HCT116 (cell line): ENCODE measurements at regions not wholly inside any gene's neighbourhood (a gene's known extent, or its start where the extent isn't known, plus 50 kb on each side); places are given as distances from the start of the nearest gene placed in this dataset.

Source experiments
- ATAC-seq: fragments of 200-7000 bp; cut with Tn5 transposase; 2 replicates; pipeline ENCODE4 v1.9.1; 2020; ENCODE audit warnings: mild to moderate bottlenecking, moderate library complexity
- BruUV-seq: library from RNA; stranded (reverse); fragments of 400-500 nt; replicated peaks from 2 replicates; lab custom pipeline; 2021; lab: Mats Ljungman, UMichigan
- CTCF ChIA-PET: fragments of 300-600 bp; sonication (Branson Sonifier 250); formaldehyde crosslinking; loops from one replicate; lab custom pipeline; 2021; ENCODE audit warnings: antibody characterized with exemption; lab: Charles Lee
- POLR2A ChIA-PET: fragments of 300-600, 350-600 bp; sonication (Branson Sonifier 250); formaldehyde crosslinking; loops from one replicate; lab custom pipeline; 2021; ENCODE audit warnings: antibody characterized with exemption; lab: Charles Lee
- RAD21 ChIA-PET, 2 experiments: fragments of 300-600 bp; sonication (Branson Sonifier 250); formaldehyde crosslinking; loops; one replicate each; lab custom pipeline; 2023; ENCODE audit warnings: low total read pairs in 2 of 2; ENCODE audit not compliant: uncharacterized antibody in 2 of 2, unreplicated experiment in 2 of 2, low non-redundant PET in 1 of 2; lab: Charles Lee
- DNase-seq: peaks from one replicate; pipeline ENCODE4 v3.0.0-alpha.2; 2010; ENCODE audit warnings: low read depth, low spot score
- H2AFZ ChIP-seq: fragments of 200-600 bp; shearing (Covaris generic), sonication (generic); 2 replicates; pipeline ENCODE4 v1.6.1; 2017; ENCODE audit warnings: low read depth, mixed run types, mixed read lengths, antibody characterized with exemption, low read length; ENCODE audit not compliant: poor library complexity, severe bottlenecking
- H3K27ac ChIP-seq: 2 replicates; pipeline ENCODE4 v1.5.1; 2012; ENCODE audit warnings: low read depth, low read length
- H3K27me3 ChIP-seq: fragments of 200-600 bp; sonication (generic); 2 replicates; pipeline ENCODE4 v1.6.1; 2016; ENCODE audit warnings: mixed run types, low read length, mixed read lengths; ENCODE audit not compliant: insufficient read depth
- H3K36me3 ChIP-seq, 2 experiments: fragments of 200-500 bp in 1 of 2; fragments of 200-600 bp in 1 of 2; sonication (Bioruptor generic) in 1 of 2; sonication (generic) in 1 of 2; 2 replicates each; pipeline versions ENCODE4 v1.5.1 to v1.6.1; 2014 to 2016; ENCODE audit warnings: low read length in 2 of 2, inconsistent platforms in 1 of 2, mixed read lengths in 1 of 2, mixed run types in 1 of 2; ENCODE audit not compliant: insufficient read depth in 2 of 2, control insufficient read depth in 1 of 2
- H3K4me1 ChIP-seq, 2 experiments: fragments of 200-600 bp in 1 of 2; sonication (generic) in 1 of 2; 2 replicates each; pipeline versions ENCODE4 v1.5.1 to v1.6.1; 2012 to 2017; ENCODE audit warnings: low read length in 2 of 2, inconsistent platforms in 1 of 2, mild to moderate bottlenecking in 1 of 2, mixed read lengths in 1 of 2, mixed run types in 1 of 2, moderate library complexity in 1 of 2; ENCODE audit not compliant: insufficient read depth in 2 of 2, control insufficient read depth in 1 of 2
- H3K4me2 ChIP-seq: fragments of 200-600 bp; sonication (generic); 2 replicates; pipeline ENCODE4 v1.6.1; 2017; ENCODE audit warnings: mixed run types, low read length, mixed read lengths
- H3K4me3 ChIP-seq, 2 experiments: fragments of 200-600 bp in 1 of 2; sonication (generic) in 1 of 2; replicated peaks in 1 of 2; 2 replicates each; pipeline ENCODE4 v1.5.1; 2011 to 2016; ENCODE audit warnings: low read length in 2 of 2, control low read depth in 1 of 2, low read depth in 1 of 2, mild to moderate bottlenecking in 1 of 2, mixed read lengths in 1 of 2, mixed run types in 1 of 2
- H3K79me2 ChIP-seq: fragments of 200-600 bp; sonication (generic); 2 replicates; pipeline ENCODE4 v1.6.1; 2017; ENCODE audit warnings: mild to moderate bottlenecking, mixed run types, low read length, moderate library complexity, mixed read lengths; ENCODE audit not compliant: insufficient read depth
- H3K9ac ChIP-seq: fragments of 200-600 bp; sonication (generic); 2 replicates; pipeline ENCODE4 v1.6.1; 2016; ENCODE audit warnings: low read length, mixed read lengths
- H3K9me2 ChIP-seq: fragments of 200-600 bp; sonication (generic), shearing (Covaris generic); 2 replicates; pipeline ENCODE4 v1.6.1; 2017; ENCODE audit warnings: mixed run types, mild to moderate bottlenecking, moderate library complexity; ENCODE audit not compliant: insufficient read depth
- H3K9me3 ChIP-seq, 2 experiments: fragments of 200-500 bp in 1 of 2; fragments of 200-600 bp in 1 of 2; sonication (Bioruptor generic) in 1 of 2; sonication (generic) in 1 of 2; 2 replicates each; pipeline ENCODE4 v1.6.1; 2014 to 2017; ENCODE audit warnings: low read length in 2 of 2, mixed read lengths in 2 of 2, inconsistent platforms in 1 of 2, low read depth in 1 of 2, mild to moderate bottlenecking in 1 of 2, mixed run types in 1 of 2, moderate library complexity in 1 of 2; ENCODE audit not compliant: control insufficient read depth in 1 of 2, insufficient read depth in 1 of 2
- H4K20me1 ChIP-seq: fragments of 200-600 bp; sonication (generic), shearing (Covaris generic); 2 replicates; pipeline ENCODE4 v1.6.1; 2017; ENCODE audit warnings: mixed run types, mild to moderate bottlenecking, moderate library complexity; ENCODE audit not compliant: insufficient read depth
- ATF3 ChIP-seq: IDR thresholded peaks from 2 replicates; pipeline ENCODE4 v1.6.1; 2012
- CBX3 ChIP-seq: IDR thresholded peaks from 2 replicates; pipeline ENCODE4 v1.6.1; 2012; ENCODE audit warnings: low read depth
- CTCF ChIP-seq, 3 experiments: fragments of 200-600 bp in 1 of 3; sonication (generic) in 1 of 3; IDR thresholded peaks in 2 of 3; conservative IDR thresholded peaks in 1 of 3; 2 replicates each; pipeline ENCODE4 v1.5.1; 2012 to 2017; ENCODE audit warnings: low read depth in 2 of 3, low read length in 2 of 3, antibody characterized with exemption in 1 of 3, borderline replicate concordance in 1 of 3, control low read depth in 1 of 3, mild to moderate bottlenecking in 1 of 3, mixed read lengths in 1 of 3, mixed run types in 1 of 3, moderate library complexity in 1 of 3; ENCODE audit not compliant: insufficient read depth in 1 of 3
- EGR1 ChIP-seq: IDR thresholded peaks from 2 replicates; pipeline ENCODE4 v1.6.1; 2012; ENCODE audit warnings: low read depth
- ELF1 ChIP-seq: IDR thresholded peaks from 2 replicates; pipeline ENCODE4 v1.6.1; 2012; ENCODE audit warnings: low read depth, borderline replicate concordance
- EZH2 ChIP-seq: fragments of 200-600 bp; sonication (generic); IDR thresholded peaks from 2 replicates; pipeline ENCODE4 v1.6.1; 2017; ENCODE audit warnings: antibody characterized with exemption, mixed run types
- EZH2phosphoT487 ChIP-seq: fragments of 200-600 bp; IDR thresholded peaks from 2 replicates; pipeline ENCODE4 v1.6.1; 2018; ENCODE audit warnings: antibody characterized with exemption, borderline replicate concordance
- FOSL1 ChIP-seq: IDR thresholded peaks from 2 replicates; pipeline ENCODE4 v1.6.1; 2012; ENCODE audit warnings: low read depth
- JUND ChIP-seq: IDR thresholded peaks from 2 replicates; pipeline ENCODE4 v1.6.1; 2012
- MAX ChIP-seq: IDR thresholded peaks from 2 replicates; pipeline ENCODE4 v1.6.1; 2012
- POLR2A ChIP-seq: IDR thresholded peaks from 2 replicates; pipeline ENCODE4 v1.7.0; 2011; ENCODE audit warnings: borderline replicate concordance; ENCODE audit not compliant: insufficient read depth, insufficient read length; ENCODE audit errors: extremely low read depth
- POLR2AphosphoS5 ChIP-seq: IDR thresholded peaks from 2 replicates; pipeline ENCODE4 v1.6.1; 2011; ENCODE audit warnings: mild to moderate bottlenecking, low read depth, low read length, moderate library complexity
- RAD21 ChIP-seq: IDR thresholded peaks from 2 replicates; pipeline ENCODE4 v1.6.1; 2012; ENCODE audit warnings: low read depth, mild to moderate bottlenecking
- REST ChIP-seq: IDR thresholded peaks from 2 replicates; pipeline ENCODE4 v1.6.1; 2012; ENCODE audit warnings: low read depth
- SIN3A ChIP-seq: IDR thresholded peaks from 2 replicates; pipeline ENCODE4 v1.6.1; 2012; ENCODE audit warnings: low read depth
- TCF7L2 ChIP-seq: IDR thresholded peaks from 2 replicates; pipeline ENCODE4 v1.7.0; 2011; ENCODE audit warnings: borderline replicate concordance, inconsistent platforms; ENCODE audit not compliant: insufficient read depth, insufficient read length; ENCODE audit errors: extremely low read depth
- YY1 ChIP-seq: IDR thresholded peaks from 2 replicates; pipeline ENCODE4 v1.6.1; 2011; ENCODE audit warnings: low read length, low read depth, moderate library complexity, mild to moderate bottlenecking; ENCODE audit not compliant: insufficient replicate concordance; ENCODE audit errors: extremely low read depth
- ZBTB33 ChIP-seq: IDR thresholded peaks from 2 replicates; pipeline ENCODE4 v1.6.1; 2011; ENCODE audit warnings: mild to moderate bottlenecking, low read length, moderate library complexity; ENCODE audit not compliant: insufficient replicate concordance; ENCODE audit errors: extremely low read depth
- intact Hi-C: fragments of 100-400 bp; cut with micrococcal nuclease; formaldehyde crosslinking; loops from 2 replicates; pipeline ENCODE4 v1.10.0; 2022

- Histone ChIP-seq H3K9me2 (no peaks in the 10 kb centered on the region), H3K9ac (no peak overlapping the region), H3K79me2 (no peaks in the 10 kb centered on the region), H3K27ac (no peak overlapping the region), H3K27me3 (no peaks in the 10 kb centered on the region), H2AFZ (no peak overlapping the region), H3K4me2 (no peak overlapping the region), H3K9me3 (peaks cover 6 to 15% of the 10 kb centered on the region in 2 experiments; a peak in 2 of 4 replicates), H3K36me3 (no peaks in the 10 kb centered on the region), H3K4me3 (no peak overlapping the region), H4K20me1 (no peaks in the 10 kb centered on the region), H3K4me1 (no peaks in the 10 kb centered on the region)
- no TSS peak for BruUV-seq
- no peak for TF ChIP-seq EZH2phosphoT487
- no peak for TF ChIP-seq CTCF (IDR thresholded peaks at IDR 0.05 in 2 of 3, conservative IDR thresholded peaks at IDR 0.05 in 1 of 3; ENCODE audit: borderline replicate concordance in 1 of 3, insufficient read depth in 1 of 3, low read depth in 2 of 3, low read length in 2 of 3)
- TF ChIP-seq POLR2A = no peak
- TF ChIP-seq REST = no peak
- TF ChIP-seq ZBTB33 = no peak
- TF ChIP-seq EZH2 = no peak
- no peak for TF ChIP-seq ATF3
- no peak for TF ChIP-seq CBX3
- TF ChIP-seq YY1 = no peak
- no peak for TF ChIP-seq SIN3A
- TF ChIP-seq MAX = no peak
- TF ChIP-seq TCF7L2 = no peak
- TF ChIP-seq ELF1 = no peak
- TF ChIP-seq JUND = no peak
- TF ChIP-seq RAD21 = no peak
- no peak for TF ChIP-seq POLR2AphosphoS5
- no peak for TF ChIP-seq EGR1
- TF ChIP-seq FOSL1 = no peak
- ChIA-PET CTCF (no interaction called here), RAD21 (no interaction called here), POLR2A (no interaction called here)
- intact Hi-C loops = no loop called here
- ATAC-seq (no peak), DNase-seq (no peak)
These were observed 127.7 kb upstream of the LRRTM4 start for GRCh38 chr2:77649856-77650255.
